LNCAP (cell line): ENCODE measurements at regions not wholly inside any gene's neighbourhood (a gene's known extent, or its start where the extent isn't known, plus 50 kb on each side); places are given as distances from the start of the nearest gene placed in this dataset.

ENCODE experiments used
- TF ChIP-seq, protein P1 (sequence below): fragments of 450-650 bp; IDR thresholded peaks from 2 replicates; pipeline ENCODE4 v1.5.1; 2017; ENCODE audit warnings: mild to moderate bottlenecking

DNA sequence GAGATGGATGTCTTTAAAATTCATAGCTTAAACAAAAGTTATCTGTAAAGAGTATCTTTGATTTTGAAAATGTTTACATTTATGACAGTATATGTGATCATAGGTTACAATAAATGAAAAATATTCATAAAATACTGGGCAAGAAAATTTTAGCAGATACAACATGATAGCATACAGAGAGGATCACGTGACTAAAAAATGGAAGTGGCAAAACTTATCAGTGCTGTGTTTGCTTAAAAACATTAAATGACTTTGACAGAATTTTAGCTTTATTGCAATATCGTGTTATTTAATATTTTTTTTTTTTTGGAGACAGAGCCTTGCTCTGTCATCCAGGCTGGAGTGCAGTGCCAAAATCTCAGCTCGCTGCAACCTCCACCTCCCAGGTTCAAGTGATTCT lies 2294.1 kb downstream of the NCAM2 start:
- TF ChIP-seq, protein P1, sequence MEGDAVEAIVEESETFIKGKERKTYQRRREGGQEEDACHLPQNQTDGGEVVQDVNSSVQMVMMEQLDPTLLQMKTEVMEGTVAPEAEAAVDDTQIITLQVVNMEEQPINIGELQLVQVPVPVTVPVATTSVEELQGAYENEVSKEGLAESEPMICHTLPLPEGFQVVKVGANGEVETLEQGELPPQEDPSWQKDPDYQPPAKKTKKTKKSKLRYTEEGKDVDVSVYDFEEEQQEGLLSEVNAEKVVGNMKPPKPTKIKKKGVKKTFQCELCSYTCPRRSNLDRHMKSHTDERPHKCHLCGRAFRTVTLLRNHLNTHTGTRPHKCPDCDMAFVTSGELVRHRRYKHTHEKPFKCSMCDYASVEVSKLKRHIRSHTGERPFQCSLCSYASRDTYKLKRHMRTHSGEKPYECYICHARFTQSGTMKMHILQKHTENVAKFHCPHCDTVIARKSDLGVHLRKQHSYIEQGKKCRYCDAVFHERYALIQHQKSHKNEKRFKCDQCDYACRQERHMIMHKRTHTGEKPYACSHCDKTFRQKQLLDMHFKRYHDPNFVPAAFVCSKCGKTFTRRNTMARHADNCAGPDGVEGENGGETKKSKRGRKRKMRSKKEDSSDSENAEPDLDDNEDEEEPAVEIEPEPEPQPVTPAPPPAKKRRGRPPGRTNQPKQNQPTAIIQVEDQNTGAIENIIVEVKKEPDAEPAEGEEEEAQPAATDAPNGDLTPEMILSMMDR: no peak

GRCh38 chr21:23281917-23282316 lies 2283.7 kb downstream of the NCAM2 start:
- TF ChIP-seq, protein P1: no peak

GRCh38 chr21:23249760-23250159 lies 2251.6 kb downstream of the NCAM2 start:
- TF ChIP-seq, protein P1: no peak

DNA sequence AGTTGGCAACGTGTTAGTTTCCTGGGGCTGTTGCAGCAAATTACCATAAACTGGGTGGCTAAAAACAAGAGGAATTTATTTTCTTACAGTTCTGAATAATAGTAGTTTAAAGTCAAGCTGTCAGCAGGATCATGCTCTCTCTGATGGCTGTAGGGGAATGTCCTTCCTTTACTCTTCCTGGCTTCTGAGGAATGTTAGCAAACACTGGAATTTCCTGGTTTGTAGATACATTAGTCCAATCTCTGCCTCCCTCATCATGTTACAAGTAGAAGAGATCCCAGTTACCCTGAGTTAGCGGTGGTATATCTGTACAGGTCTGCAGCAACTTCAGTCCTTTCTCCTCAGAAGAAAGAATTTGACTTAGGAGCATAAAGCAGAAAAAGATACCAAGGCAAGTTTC lies 2249.1 kb downstream of the NCAM2 start:
- TF ChIP-seq, protein P1: no peak

GRCh38 chr21:23245255-23245654 lies 2247.0 kb downstream of the NCAM2 start:
- TF ChIP-seq, protein P1: no peak

- TF ChIP-seq, protein P1: no peak
Measured at GRCh38 chr21:23223882-23224281, 2225.7 kb downstream of the NCAM2 start.

DNA sequence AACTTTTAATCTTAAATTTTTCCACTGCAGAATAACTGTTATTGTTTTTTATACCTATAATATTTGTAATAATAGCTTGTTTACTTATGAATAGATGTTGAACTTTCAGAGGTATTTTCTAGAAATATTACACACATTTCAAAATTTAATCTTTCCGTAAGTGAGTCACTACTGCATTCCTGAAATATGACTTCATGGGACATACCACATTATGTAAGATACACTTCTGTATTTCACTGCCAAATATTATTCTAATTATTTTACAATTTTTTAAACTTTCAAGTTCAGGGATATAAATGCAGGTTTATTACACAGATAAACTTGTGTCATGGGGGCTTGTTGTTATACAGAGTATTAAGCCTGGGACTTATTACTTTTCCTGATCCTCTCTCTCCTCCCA lies 2220.5 kb downstream of the NCAM2 start:
- TF ChIP-seq, protein P1: no peak

DNA sequence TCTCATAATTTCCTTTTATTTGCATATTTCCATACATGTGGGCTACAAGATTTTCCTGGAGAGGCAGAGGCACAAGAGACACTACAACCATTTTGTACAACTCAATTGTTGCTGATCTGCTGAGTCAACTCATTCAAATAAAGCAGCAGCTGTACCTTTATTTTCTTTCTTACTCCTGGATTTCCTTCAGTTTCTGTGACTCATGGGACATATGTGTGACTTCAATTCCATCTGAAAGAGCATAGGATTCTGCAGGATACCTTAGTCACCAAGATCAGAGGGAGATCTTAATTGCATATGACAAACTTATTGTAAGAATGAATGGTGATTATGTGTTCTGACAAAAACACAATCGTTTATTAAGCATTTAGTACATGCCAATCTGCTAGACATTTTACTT lies 2219.4 kb downstream of the NCAM2 start:
- TF ChIP-seq, protein P1: no peak
